ENCODE measurements at regions not wholly inside any gene's neighbourhood (a gene's known extent, or its start where the extent isn't known, plus 50 kb on each side); places are given as distances from the start of the nearest gene placed in this dataset.

GRCh38 chr2:79223539-79223938, 64.0 kb upstream of the REG3A start:
- Histone ChIP-seq H3K27ac (no peak overlapping the region), H3K4me3 (no peak overlapping the region), H3K4me1 (no peaks in the 10 kb centered on the region), H3K27me3 (no peaks in the 10 kb centered on the region), H3K36me3 (no peaks in the 10 kb centered on the region), H3K9me3 (no peaks in the 10 kb centered on the region)
- TF ChIP-seq CTCF (IDR thresholded peaks at IDR 0.05) = no peak
- DNase-seq (ENCODE audit: low spot score) = no peak

- no peak for DNase-seq (ENCODE audit: low spot score)
- H3K36me3 ChIP-seq = no peaks in the 10 kb centered on the region
- H3K27ac ChIP-seq = no peak overlapping the region
- no peaks in the 10 kb centered on the region for H3K9me3 ChIP-seq
- no peaks in the 10 kb centered on the region for H3K27me3 ChIP-seq
- H3K4me1 ChIP-seq = no peaks in the 10 kb centered on the region
- TF ChIP-seq CTCF (IDR thresholded peaks at IDR 0.05) = peak; percentile 39 to 71
- H3K4me3 ChIP-seq = no peak overlapping the region
These were observed 59.9 kb upstream of the REG3A start for GRCh38 chr2:79219383-79219988.

- H3K4me3 ChIP-seq = no peak overlapping the region
- H3K27ac ChIP-seq = no peak overlapping the region
- H3K27me3 ChIP-seq = no peaks in the 10 kb centered on the region
- no peaks in the 10 kb centered on the region for H3K4me1 ChIP-seq
- no peak for DNase-seq (ENCODE audit: low spot score)
- no peaks in the 10 kb centered on the region for H3K9me3 ChIP-seq
- no peaks in the 10 kb centered on the region for H3K36me3 ChIP-seq
- TF ChIP-seq CTCF (IDR thresholded peaks at IDR 0.05) = no peak
These were observed 50.8 kb upstream of the REG3A start for GRCh38 chr2:79210274-79210917.

All from right atrium auricular region (tissue), 2 donors.